ENCODE measurements at regions not wholly inside any gene's neighbourhood (a gene's known extent, or its start where the extent isn't known, plus 50 kb on each side); places are given as distances from the start of the nearest gene placed in this dataset.
A peak's percentile ranks its signal among the peaks of the same experiment; 100 is the strongest.

DNA sequence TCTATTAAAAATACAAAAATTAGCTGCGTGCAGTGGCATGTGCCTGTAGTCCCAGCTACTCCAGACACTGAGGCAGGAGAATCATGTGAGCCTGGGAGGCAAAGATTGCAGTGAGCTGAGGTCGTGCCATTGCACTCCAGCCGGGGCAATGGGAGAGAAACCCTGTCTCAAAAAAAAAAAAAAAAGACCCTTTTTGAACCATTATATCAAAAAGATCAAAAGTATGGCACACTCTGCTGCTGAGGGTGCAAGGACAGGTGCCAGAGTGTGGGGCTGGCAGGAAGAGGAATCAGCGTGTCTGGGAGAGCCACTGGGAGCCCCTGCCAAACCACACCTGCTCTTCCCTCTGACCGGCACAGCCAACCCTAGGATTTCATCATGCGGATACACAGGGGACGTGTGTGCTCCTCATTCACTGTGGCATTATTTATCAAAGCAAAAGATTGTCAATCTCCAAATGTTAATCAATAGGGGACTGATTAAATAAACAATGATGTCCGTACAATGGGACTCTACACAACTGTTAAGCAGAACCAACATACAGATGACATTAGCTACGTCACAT, 147.3 kb upstream of the TLE3 start:
- TF ChIP-seq, protein P1, sequence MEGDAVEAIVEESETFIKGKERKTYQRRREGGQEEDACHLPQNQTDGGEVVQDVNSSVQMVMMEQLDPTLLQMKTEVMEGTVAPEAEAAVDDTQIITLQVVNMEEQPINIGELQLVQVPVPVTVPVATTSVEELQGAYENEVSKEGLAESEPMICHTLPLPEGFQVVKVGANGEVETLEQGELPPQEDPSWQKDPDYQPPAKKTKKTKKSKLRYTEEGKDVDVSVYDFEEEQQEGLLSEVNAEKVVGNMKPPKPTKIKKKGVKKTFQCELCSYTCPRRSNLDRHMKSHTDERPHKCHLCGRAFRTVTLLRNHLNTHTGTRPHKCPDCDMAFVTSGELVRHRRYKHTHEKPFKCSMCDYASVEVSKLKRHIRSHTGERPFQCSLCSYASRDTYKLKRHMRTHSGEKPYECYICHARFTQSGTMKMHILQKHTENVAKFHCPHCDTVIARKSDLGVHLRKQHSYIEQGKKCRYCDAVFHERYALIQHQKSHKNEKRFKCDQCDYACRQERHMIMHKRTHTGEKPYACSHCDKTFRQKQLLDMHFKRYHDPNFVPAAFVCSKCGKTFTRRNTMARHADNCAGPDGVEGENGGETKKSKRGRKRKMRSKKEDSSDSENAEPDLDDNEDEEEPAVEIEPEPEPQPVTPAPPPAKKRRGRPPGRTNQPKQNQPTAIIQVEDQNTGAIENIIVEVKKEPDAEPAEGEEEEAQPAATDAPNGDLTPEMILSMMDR (IDR thresholded peaks at IDR 0.05; ENCODE audit: extremely low read depth, missing control alignments) = no peak
- DNase-seq (ENCODE audit: low spot score) = no peak

DNA sequence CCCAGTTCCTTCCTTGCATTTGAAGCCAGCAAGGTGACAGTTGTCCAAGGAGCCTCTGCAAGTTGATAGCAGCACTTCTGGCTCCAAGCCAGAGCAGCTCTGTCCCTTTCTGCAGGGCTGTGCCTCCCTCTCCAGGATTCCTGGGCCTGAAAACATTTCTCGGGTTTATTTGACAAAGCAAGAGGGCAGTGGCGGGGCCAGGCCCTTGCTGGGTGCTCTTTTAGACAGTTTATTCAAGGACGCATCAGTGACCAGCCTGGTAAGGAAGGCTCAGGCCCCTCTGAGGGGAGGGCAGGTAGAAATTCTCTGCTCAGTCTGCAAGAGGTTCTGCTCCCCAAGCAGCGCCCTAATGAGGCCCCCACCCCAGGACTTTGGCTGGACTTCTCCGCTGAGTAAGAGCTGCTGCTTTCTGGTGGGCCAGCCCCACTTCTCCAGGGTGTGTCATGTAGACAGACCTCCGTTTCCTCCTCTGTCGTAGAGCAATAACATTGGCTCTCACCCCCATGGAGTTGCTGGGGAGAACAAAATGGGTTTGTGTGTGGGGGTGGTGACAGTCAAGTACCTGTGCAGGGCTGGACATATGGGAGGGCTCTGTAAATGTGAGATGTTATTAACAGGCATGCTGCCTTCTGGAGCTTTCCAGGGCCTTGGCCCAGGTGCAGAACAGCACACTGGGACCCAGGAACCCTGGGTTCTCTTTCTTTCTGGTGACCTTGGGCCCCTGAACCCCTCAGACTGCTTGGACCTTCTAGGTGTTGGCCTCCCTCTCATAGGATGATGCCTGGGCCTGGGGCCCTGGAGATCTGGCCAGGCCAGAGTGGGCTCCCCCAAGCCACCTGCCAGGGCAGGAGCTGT, 146.2 kb upstream of the TLE3 start:
- no peak for DNase-seq (ENCODE audit: low spot score)
- TF ChIP-seq, protein P1 (IDR thresholded peaks at IDR 0.05; ENCODE audit: extremely low read depth, missing control alignments) = no peak

DNA sequence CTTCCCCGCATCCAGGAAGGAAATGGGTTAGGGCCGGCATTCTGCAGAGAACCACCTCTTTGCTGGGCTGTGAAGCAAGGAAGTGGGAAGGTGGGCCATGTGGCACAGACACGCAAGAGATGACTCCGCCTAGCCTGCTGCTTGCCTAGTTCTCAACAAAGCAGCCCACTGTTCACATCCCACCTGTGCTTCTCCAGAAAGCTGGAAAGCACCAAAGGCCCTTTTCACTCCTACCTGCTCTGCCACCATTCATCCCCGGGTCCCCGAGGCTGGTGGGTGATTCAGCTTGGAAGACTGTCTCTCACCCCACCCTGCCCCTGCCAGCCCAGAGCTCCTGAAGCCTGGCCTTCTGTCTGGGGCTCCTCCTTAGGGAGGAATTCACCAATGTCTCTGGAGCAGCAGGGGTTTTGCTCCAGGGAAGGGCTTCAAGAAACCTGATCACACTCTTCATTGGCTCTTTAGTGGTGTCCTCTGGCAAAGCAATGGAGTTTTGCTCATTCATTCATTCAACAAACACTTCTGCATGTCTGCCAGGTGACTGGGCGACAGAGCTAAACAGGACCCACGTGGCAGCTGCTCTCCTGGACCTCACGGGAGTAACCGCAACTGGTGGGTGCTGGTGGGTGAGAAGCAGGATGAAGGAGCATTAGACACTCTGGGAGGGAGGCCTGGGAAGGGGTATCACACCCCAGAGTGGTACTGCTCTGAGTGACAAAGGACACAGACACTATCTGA, 145.4 kb upstream of the TLE3 start:
- no peak for DNase-seq (ENCODE audit: low spot score)
- TF ChIP-seq, protein P1 (IDR thresholded peaks at IDR 0.05; ENCODE audit: extremely low read depth, missing control alignments) = no peak

DNA sequence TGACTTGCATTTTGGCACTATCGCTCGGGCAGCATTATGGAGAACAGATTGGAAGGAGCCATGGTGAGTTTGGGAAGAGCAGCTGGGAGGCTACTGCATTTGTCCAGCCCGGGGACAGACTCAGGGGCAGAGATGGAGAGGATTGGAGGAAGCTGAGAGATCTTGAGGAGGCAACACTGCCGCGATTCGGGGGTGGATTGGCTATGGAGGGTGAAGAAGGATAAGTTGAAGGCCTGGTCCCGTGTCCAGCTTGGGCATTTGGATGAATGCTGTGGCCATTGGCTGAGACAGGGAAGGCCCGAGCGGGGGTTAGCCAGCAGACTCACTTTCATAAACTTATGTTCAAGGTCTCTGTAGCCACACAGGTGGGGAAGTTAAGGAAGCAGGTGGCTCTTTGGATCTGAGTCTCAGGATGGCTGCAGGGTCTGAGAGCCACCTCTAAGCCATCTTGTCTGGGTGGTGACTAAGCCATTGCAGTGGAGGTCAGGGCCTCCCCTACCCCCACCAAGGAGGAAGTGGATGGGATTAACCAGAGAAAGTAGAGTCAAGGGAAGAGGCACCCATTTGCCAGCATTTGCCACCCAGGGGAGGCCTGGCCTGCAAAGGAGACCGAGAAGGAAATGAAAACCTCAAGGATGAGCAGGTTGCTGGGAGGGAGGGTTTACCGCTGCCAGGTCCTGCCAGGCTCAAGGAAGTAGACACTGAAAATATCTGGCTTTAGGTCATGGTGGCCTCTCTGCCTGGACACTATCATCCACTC, 144.0 kb upstream of the TLE3 start:
- TF ChIP-seq, protein P1 (IDR thresholded peaks at IDR 0.05; ENCODE audit: extremely low read depth, missing control alignments) = no peak
- DNase-seq (ENCODE audit: low spot score) = no peak

DNA sequence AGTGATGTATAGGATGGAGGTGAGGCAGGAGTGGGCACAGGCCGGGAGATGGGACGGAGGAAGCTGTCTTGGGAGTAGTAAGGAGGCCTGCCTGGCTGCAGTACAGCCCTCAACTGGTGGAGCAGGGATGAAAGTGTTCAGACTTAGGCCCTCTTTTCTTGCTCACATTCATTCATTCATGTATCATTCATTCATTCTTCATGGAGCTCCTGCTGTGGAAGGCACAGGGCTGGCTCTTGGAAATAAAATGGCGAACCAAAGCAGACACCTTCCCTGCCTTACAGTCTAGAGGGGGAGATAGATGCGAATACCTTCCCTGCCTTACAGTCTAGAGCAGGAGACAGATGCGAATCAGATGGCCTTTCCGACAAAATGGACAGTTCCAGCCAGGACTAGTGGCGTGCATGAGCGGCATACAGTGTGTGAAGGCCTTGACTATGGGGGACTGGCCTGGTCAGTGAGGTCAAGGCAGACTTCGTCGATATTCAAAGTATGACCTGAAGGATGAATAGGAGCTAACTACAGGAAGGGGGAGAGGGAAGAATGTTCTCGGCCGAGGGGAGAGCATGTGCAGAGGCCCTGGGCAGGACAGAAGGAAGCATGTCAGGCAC, 143.2 kb upstream of the TLE3 start:
- TF ChIP-seq, protein P1 (IDR thresholded peaks at IDR 0.05; ENCODE audit: extremely low read depth, missing control alignments) = no peak
- DNase-seq (ENCODE audit: low spot score) = no peak

DNA sequence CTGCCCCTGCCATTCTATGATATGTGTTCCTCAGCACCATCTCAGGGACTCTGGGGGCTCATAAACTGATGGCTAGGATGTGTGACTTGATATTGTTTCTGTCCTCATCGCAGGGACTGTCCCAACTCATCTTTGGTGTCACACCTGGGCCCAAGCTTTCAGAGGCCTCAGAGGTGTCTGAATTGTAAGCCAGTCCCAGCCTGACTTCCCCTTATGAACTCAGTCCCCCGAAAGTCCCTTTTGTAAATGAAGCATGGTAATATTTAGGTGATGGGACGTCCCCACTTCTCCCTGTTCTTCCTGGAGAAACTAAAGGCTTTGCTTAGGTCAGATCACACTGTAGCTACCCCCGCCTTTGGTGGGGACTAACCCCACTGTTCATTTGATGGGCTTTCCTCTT, 142.4 kb upstream of the TLE3 start:
- peak; percentile 75 for DNase-seq (ENCODE audit: low spot score)
- TF ChIP-seq, protein P1 (IDR thresholded peaks at IDR 0.05; ENCODE audit: extremely low read depth, missing control alignments) = no peak
